Endothelial cell of umbilical vein (primary cell): ENCODE measurements at regions not wholly inside any gene's neighbourhood (a gene's known extent, or its start where the extent isn't known, plus 50 kb on each side); places are given as distances from the start of the nearest gene placed in this dataset.

Source experiments
- BruUV-seq: library from RNA; stranded (reverse); fragments of 400-500 nt; replicated peaks from 2 replicates; lab custom pipeline; 2021; lab: Mats Ljungman, UMichigan
- CTCF ChIA-PET: fragments of 300-600, 350-600 bp; sonication (Branson Sonifier 250); formaldehyde crosslinking; loops from one replicate; lab custom pipeline; 2021; ENCODE audit warnings: antibody characterized with exemption, inconsistent platforms; lab: Charles Lee
- POLR2A ChIA-PET: fragments of 300-600, 350-600 bp; sonication (Branson Sonifier 250); formaldehyde crosslinking; loops from one replicate; lab custom pipeline; 2021; ENCODE audit warnings: antibody characterized with exemption, inconsistent platforms; lab: Charles Lee
- DNase-seq: peaks from one replicate; pipeline ENCODE4 v3.0.0-alpha.2; 2011; ENCODE audit warnings: low read depth, low spot score
- FAIRE-seq: peaks from 2 replicates; lab custom pipeline; 2011; peaks lifted over from hg19 to GRCh38; lab: Jason Lieb, UNC
- H2AFZ ChIP-seq: 2 replicates; pipeline ENCODE4 v1.6.0; 2012; ENCODE audit warnings: low read depth, low read length, control low read depth, inconsistent platforms
- H3K27ac ChIP-seq: 2 replicates; pipeline ENCODE4 v1.5.1; 2011; ENCODE audit warnings: low read depth, mild to moderate bottlenecking, control low read depth, low read length, moderate library complexity; ENCODE audit not compliant: insufficient read depth
- H3K27me3 ChIP-seq, 2 experiments: 2 replicates each; pipeline versions ENCODE4 v1.6.0 to v1.6.1; 2011; ENCODE audit warnings: low read length in 2 of 2, mixed read lengths in 1 of 2; ENCODE audit not compliant: control insufficient read depth in 2 of 2, insufficient read depth in 2 of 2
- H3K36me3 ChIP-seq, 2 experiments: 2 replicates in 1 of 2; 3 replicates in 1 of 2; pipeline ENCODE4 v1.5.1; 2011; ENCODE audit warnings: low read length in 2 of 2, mild to moderate bottlenecking in 1 of 2, moderate library complexity in 1 of 2; ENCODE audit not compliant: control insufficient read depth in 2 of 2, insufficient read depth in 2 of 2; ENCODE audit errors: extremely low read depth in 1 of 2
- H3K4me1 ChIP-seq: 3 replicates; pipeline ENCODE4 v1.5.1; 2011; ENCODE audit warnings: mild to moderate bottlenecking, low read length; ENCODE audit not compliant: control insufficient read depth, insufficient read depth; ENCODE audit errors: extremely low read depth
- H3K4me2 ChIP-seq: 2 replicates; pipeline ENCODE4 v1.6.1; 2011; ENCODE audit warnings: low read length, control low read depth, mixed read lengths; ENCODE audit not compliant: insufficient read depth
- H3K4me3 ChIP-seq, 3 experiments: fragments of 200-600 bp in 1 of 3; sonication (generic), shearing (Covaris generic) in 1 of 3; replicated peaks in 1 of 3; 2 replicates each; pipeline ENCODE4 v1.5.1; 2011 to 2016; ENCODE audit warnings: control low read depth in 3 of 3, low read length in 3 of 3, mild to moderate bottlenecking in 2 of 3, inconsistent platforms in 1 of 3, low read depth in 1 of 3, moderate library complexity in 1 of 3; ENCODE audit not compliant: insufficient read depth in 1 of 3
- H3K79me2 ChIP-seq: 2 replicates; pipeline ENCODE4 v1.6.0; 2012; ENCODE audit warnings: low read length, inconsistent platforms; ENCODE audit not compliant: control insufficient read depth, insufficient read depth
- H3K9ac ChIP-seq: replicated peaks from 2 replicates; pipeline ENCODE3; 2011; ENCODE audit warnings: low read length, control low read depth; ENCODE audit not compliant: insufficient read depth; ENCODE audit errors: extremely low read depth
- H3K9me1 ChIP-seq: replicated peaks from 3 replicates; pipeline ENCODE4 v1.6.0; 2011; ENCODE audit warnings: mild to moderate bottlenecking, low read length; ENCODE audit not compliant: control insufficient read depth, insufficient read depth; ENCODE audit errors: extremely low read depth
- H3K9me3 ChIP-seq: replicated peaks from 2 replicates; pipeline ENCODE4 v1.5.1; 2012; ENCODE audit warnings: low read length, inconsistent platforms; ENCODE audit not compliant: control insufficient read depth, insufficient read depth
- H4K20me1 ChIP-seq: replicated peaks from 2 replicates; pipeline ENCODE3; 2011; ENCODE audit warnings: mild to moderate bottlenecking, low read length; ENCODE audit not compliant: control insufficient read depth, insufficient read depth; ENCODE audit errors: extremely low read depth
- EZH2 ChIP-seq: IDR thresholded peaks from 2 replicates; pipeline ENCODE4 v1.6.1; 2012; ENCODE audit warnings: borderline replicate concordance, low read depth, mild to moderate bottlenecking, moderate library complexity, low read length, inconsistent platforms; ENCODE audit not compliant: severe bottlenecking
- FOS ChIP-seq: IDR thresholded peaks from 2 replicates; pipeline ENCODE4 v1.6.1; 2011; ENCODE audit warnings: mild to moderate bottlenecking, low read length, moderate library complexity, borderline replicate concordance; ENCODE audit not compliant: insufficient read depth
- GATA2 ChIP-seq: IDR thresholded peaks from 2 replicates; pipeline ENCODE4 v1.7.0; 2011; ENCODE audit warnings: low read depth, mild to moderate bottlenecking, moderate library complexity, mixed read lengths, low read length; ENCODE audit not compliant: insufficient read length, insufficient read depth
- JUN ChIP-seq: IDR thresholded peaks from 2 replicates; pipeline ENCODE4 v1.6.1; 2011; ENCODE audit warnings: borderline replicate concordance, low read depth; ENCODE audit not compliant: insufficient read length, insufficient read depth
- MYC ChIP-seq: IDR thresholded peaks from one replicate; pipeline ENCODE4 v1.6.1; 2011; ENCODE audit warnings: mild to moderate bottlenecking, low read depth, low read length
- POLR2A ChIP-seq: IDR thresholded peaks from 2 replicates; pipeline ENCODE4 v1.6.1; 2012; ENCODE audit warnings: low read depth, mild to moderate bottlenecking, control low read depth, low read length
- POLR2AphosphoS5 ChIP-seq: IDR thresholded peaks from 2 replicates; pipeline ENCODE4 v1.6.1; 2012; ENCODE audit warnings: low read depth, mild to moderate bottlenecking, control low read depth, low read length, moderate library complexity; ENCODE audit not compliant: insufficient read depth
- dilution Hi-C: fragments of 300-500 bp; cut with MboI; formaldehyde crosslinking; loops from one replicate; pipeline ENCODE4 v1.15.0; 2019; ENCODE audit warnings: low sequenced_read_pairs; ENCODE audit not compliant: extremely low pct_ligation_motif_present
- intact Hi-C: fragments of 100-400 bp; cut with micrococcal nuclease; formaldehyde crosslinking; loops from one replicate; pipeline ENCODE4 v1.10.0; 2022
- TF ChIP-seq, protein P1 (sequence below), 2 donors: IDR thresholded peaks; 1 replicate in 1 of 2; 2 replicates in 1 of 2; pipeline ENCODE4 v1.5.1; 2011; ENCODE audit warnings: low read length in 2 of 2, mild to moderate bottlenecking in 2 of 2, moderate library complexity in 2 of 2, control low read depth in 1 of 2, inconsistent platforms in 1 of 2, low read depth in 1 of 2; ENCODE audit not compliant: insufficient read depth in 1 of 2; ENCODE audit errors: extremely low read depth in 1 of 2
- TF ChIP-seq, protein P2 (sequence below): IDR thresholded peaks from 2 replicates; pipeline ENCODE4 v1.6.1; 2011; ENCODE audit not compliant: insufficient read depth, insufficient read length

DNA sequence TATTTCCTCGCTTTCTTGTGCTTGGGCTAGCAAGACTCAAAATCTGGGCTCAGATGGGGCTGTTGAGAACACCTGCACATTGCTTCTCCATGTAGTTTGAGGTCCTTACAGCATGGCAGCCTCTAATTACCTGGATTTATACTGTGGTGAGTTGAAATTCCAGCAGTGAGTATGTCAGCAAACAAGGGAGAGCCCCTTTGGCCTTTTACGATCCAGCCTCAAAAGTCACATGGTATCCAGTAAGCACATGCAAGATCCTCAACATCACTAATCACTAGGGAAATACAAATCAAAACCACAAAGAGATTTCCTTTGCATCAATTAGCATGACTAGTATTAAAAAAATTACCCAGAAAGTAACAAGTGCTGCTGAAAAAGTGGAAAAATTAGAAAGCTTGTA is 787.8 kb downstream of the NLGN4Y start:
- Histone ChIP-seq H3K4me3 (no peak overlapping the region), H4K20me1 (no peaks in the 10 kb centered on the region), H2AFZ (no peak overlapping the region), H3K36me3 (no peaks in the 10 kb centered on the region), H3K79me2 (no peaks in the 10 kb centered on the region), H3K27ac (no peak overlapping the region), H3K9me1 (no peaks in the 10 kb centered on the region), H3K9me3 (no peaks in the 10 kb centered on the region), H3K4me2 (no peak overlapping the region), H3K9ac (no peak overlapping the region), H3K27me3 (no peaks in the 10 kb centered on the region), H3K4me1 (no peaks in the 10 kb centered on the region)
- DNase-seq, result no peak
- BruUV-seq, result no TSS peak
- TF ChIP-seq POLR2A, result no peak
- TF ChIP-seq POLR2AphosphoS5, result no peak
- no peak for TF ChIP-seq JUN
- TF ChIP-seq, protein P1, sequence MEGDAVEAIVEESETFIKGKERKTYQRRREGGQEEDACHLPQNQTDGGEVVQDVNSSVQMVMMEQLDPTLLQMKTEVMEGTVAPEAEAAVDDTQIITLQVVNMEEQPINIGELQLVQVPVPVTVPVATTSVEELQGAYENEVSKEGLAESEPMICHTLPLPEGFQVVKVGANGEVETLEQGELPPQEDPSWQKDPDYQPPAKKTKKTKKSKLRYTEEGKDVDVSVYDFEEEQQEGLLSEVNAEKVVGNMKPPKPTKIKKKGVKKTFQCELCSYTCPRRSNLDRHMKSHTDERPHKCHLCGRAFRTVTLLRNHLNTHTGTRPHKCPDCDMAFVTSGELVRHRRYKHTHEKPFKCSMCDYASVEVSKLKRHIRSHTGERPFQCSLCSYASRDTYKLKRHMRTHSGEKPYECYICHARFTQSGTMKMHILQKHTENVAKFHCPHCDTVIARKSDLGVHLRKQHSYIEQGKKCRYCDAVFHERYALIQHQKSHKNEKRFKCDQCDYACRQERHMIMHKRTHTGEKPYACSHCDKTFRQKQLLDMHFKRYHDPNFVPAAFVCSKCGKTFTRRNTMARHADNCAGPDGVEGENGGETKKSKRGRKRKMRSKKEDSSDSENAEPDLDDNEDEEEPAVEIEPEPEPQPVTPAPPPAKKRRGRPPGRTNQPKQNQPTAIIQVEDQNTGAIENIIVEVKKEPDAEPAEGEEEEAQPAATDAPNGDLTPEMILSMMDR (IDR thresholded peaks at IDR 0.05; ENCODE audit: extremely low read depth in 1 of 2, insufficient read depth in 1 of 2, low read depth in 1 of 2, low read length in 2 of 2), result no peak
- no peak for TF ChIP-seq MYC
- TF ChIP-seq EZH2, result no peak
- TF ChIP-seq, protein P2, sequence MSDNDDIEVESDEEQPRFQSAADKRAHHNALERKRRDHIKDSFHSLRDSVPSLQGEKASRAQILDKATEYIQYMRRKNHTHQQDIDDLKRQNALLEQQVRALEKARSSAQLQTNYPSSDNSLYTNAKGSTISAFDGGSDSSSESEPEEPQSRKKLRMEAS, result no peak
- no peak for TF ChIP-seq FOS
- TF ChIP-seq GATA2, result no peak
- intact Hi-C loops (no loop called here), dilution Hi-C loops (no loop called here)
- CTCF ChIA-PET, result no interaction called here
- no peak for FAIRE-seq
- POLR2A ChIA-PET, result interaction anchor here (0.6 kb wide), 1 partner anchor 174 kb away, joined by 5 read pairs; no protein-coding TSS in a partner anchor
